Embryonic facial prominence (tissue), 1 donor: ENCODE measurements at regions not wholly inside any gene's neighbourhood (a gene's known extent, or its start where the extent isn't known, plus 50 kb on each side); places are given as distances from the start of the nearest gene placed in this dataset.
"Not testable (repeated sequence)": the region's sequence is repeated elsewhere in the genome, so short reads cannot be mapped to it uniquely, and the experiment has no call there.

Experiments used
- DNase-seq: peaks from one replicate; pipeline ENCODE4 v3.0.0-alpha.2; 2016; ENCODE audit errors: extremely low spot score

- DNase-seq = no peak
These were observed 153.2 kb upstream of the MYT1L start for GRCh38 chr2:2484301-2484700.

DNA sequence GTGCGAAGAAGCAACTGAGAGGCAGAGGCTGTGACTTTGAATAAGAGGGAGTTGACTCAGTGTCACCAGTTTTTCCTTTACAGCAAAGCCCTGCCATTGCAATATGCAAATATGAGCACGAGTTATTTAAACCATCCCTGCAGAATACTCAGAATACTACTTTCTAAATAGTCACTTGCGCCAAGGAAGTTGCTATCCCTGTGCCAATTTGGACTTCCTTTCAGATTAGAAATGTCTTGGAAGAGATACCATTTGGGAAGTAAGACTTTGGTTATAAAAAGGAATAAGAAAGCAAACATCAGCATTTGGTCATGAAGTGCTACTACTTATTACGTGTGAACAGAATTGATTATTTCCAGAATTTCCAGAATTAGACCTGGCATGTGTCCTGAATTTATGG, 151.8 kb upstream of the MYT1L start:
- DNase-seq = no peak

- DNase-seq = no peak
These were observed 141.8 kb upstream of the MYT1L start for GRCh38 chr2:2472881-2473280.

- DNase-seq = no peak
These were observed 141.0 kb upstream of the MYT1L start for GRCh38 chr2:2472044-2472443.

- no peak for DNase-seq
These were observed 135.5 kb upstream of the MYT1L start for GRCh38 chr2:2466534-2466933.

GRCh38 chr2:2464643-2465042, 133.6 kb upstream of the MYT1L start:
- DNase-seq = no peak

GRCh38 chr2:2464094-2464493, 133.0 kb upstream of the MYT1L start:
- no peak for DNase-seq

DNA sequence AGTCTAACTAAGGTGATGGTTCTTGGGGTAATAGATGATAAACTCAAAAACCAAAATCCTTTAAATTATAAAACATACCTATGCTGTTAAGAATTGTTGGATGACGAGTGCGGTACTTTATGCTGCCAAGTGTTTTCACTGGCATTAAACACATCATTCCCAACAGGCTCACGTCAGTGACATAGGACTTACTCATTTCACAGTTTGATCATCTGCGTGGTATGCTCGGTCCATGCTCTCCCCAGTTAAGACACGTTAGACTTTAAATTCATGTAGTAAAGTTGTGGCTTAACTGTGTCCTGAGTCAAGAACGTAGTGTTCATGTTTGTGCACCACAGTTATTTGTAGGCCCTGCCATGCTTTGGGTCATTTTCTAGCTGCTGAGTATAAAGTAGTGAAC, 125.6 kb upstream of the MYT1L start:
- no peak for DNase-seq

- no peak for DNase-seq
These were observed 124.1 kb upstream of the MYT1L start for GRCh38 chr2:2455151-2455550.

DNA sequence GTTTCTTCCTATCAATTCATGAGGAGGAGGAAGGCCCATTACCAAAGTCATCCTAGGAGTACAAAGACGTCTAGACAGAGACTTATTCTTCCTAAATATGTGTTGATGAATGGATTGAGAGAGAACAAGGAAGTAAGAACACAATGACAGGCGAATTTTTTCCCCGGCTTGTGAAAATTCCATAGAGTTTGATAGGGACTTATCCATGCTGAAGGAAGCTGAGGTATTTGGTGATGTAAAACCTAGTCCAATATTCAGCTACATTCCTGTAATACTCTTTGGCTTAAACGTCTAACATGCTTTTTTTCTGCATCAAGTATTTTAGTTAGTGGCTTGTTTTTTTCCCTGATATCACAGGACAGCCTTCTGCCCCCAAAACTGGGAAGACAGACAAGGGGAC, 121.9 kb upstream of the MYT1L start:
- no peak for DNase-seq

GRCh38 chr2:2451275-2451674, 120.2 kb upstream of the MYT1L start:
- DNase-seq = not testable (repeated sequence)

GRCh38 chr2:2448178-2448577, 117.1 kb upstream of the MYT1L start:
- DNase-seq = no peak

DNA sequence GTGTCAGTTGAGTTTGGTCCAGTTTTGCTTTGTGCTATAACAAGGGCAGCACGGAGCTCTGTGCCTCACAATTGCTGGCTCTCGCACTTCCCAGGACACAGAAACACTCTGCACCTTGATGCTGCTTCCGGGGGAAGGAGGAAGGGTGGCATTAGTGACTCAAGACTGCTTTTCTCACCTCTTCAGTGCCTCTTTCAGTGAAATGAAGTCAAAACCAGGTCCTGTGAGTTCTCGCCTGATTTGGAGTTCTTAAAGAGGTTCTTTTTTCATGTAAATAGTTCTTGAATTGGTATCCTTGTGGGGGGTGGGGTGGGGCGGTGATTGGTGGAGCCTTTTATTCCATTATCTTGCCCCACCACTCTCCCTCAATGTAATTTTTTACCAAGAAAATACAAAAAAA, 91.5 kb upstream of the MYT1L start:
- no peak for DNase-seq

DNA sequence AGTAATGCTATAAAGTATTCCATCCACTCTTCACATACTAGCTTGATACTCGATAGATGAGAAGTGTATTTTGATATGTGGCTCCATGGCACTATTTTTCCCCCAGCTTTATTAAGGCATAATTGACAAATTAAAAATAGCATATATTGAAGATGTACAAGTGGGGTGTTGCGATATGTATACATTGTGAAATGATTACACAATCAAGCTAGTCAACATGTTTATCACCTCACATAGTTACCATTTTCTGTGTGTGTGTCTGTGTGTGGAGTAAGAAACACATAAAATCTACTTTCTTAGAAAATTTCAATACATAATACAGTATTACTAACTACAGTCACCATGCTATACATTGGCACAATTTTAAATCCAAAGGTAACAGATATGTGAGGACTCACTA, 82.5 kb upstream of the MYT1L start:
- DNase-seq = no peak

GRCh38 chr2:2410987-2411386, 79.9 kb upstream of the MYT1L start:
- DNase-seq = no peak

GRCh38 chr2:2409481-2409880, 78.4 kb upstream of the MYT1L start:
- no peak for DNase-seq

GRCh38 chr2:2405780-2406179, 74.7 kb upstream of the MYT1L start:
- no peak for DNase-seq

GRCh38 chr2:2400286-2401038, 69.4 kb upstream of the MYT1L start:
- DNase-seq = no peak

- no peak for DNase-seq
These were observed 68.3 kb upstream of the MYT1L start for GRCh38 chr2:2399396-2399795.

- DNase-seq = no peak
These were observed 61.3 kb upstream of the MYT1L start for GRCh38 chr2:2392332-2392731.

GRCh38 chr2:2389215-2389614, 58.1 kb upstream of the MYT1L start:
- no peak for DNase-seq
